HG03354 (cell line): ENCODE measurements at regions not wholly inside any gene's neighbourhood (a gene's known extent, or its start where the extent isn't known, plus 50 kb on each side); places are given as distances from the start of the nearest gene placed in this dataset.

ENCODE experiments used
- ATAC-seq: cut with Tn5 transposase; IDR thresholded peaks from one replicate; pipeline ENCODE4 v1.9.1; 2021; ENCODE audit warnings: mild to moderate bottlenecking; ENCODE audit not compliant: unreplicated experiment, poor library complexity, severe bottlenecking

- no peak for ATAC-seq
These were observed 50.4 kb upstream of the CIBAR2 start for GRCh38 chr16:85162478-85163277.

- no peak for ATAC-seq
These were observed 51.2 kb upstream of the CIBAR2 start for GRCh38 chr16:85163278-85164112.

- ATAC-seq = no peak
These were observed 52.2 kb upstream of the CIBAR2 start for GRCh38 chr16:85164431-85164830.

GRCh38 chr16:85164838-85165516 lies 52.7 kb upstream of the CIBAR2 start:
- ATAC-seq = no peak

GRCh38 chr16:85165781-85166180 lies 53.5 kb upstream of the CIBAR2 start:
- no peak for ATAC-seq

- no peak for ATAC-seq
These were observed 54.0 kb upstream of the CIBAR2 start for GRCh38 chr16:85166281-85166680.

GRCh38 chr16:85166699-85167588 lies 54.7 kb upstream of the CIBAR2 start:
- no peak for ATAC-seq

GRCh38 chr16:85167589-85168537 lies 55.6 kb upstream of the CIBAR2 start:
- no peak for ATAC-seq

GRCh38 chr16:85168732-85169256 lies 56.5 kb upstream of the CIBAR2 start:
- ATAC-seq = no peak

- ATAC-seq = no peak
These were observed 57.2 kb upstream of the CIBAR2 start for GRCh38 chr16:85169333-85170065.

- no peak for ATAC-seq
These were observed 57.8 kb upstream of the CIBAR2 start for GRCh38 chr16:85170066-85170491.

GRCh38 chr16:85170590-85171003 lies 58.3 kb upstream of the CIBAR2 start:
- no peak for ATAC-seq

GRCh38 chr16:85171004-85171758 lies 58.9 kb upstream of the CIBAR2 start:
- no peak for ATAC-seq

- ATAC-seq = no peak
These were observed 59.6 kb upstream of the CIBAR2 start for GRCh38 chr16:85171759-85172454.

GRCh38 chr16:85172455-85173145 lies 60.3 kb upstream of the CIBAR2 start:
- no peak for ATAC-seq
